Transverse colon (tissue), 4 donors: ENCODE measurements at regions not wholly inside any gene's neighbourhood (a gene's known extent, or its start where the extent isn't known, plus 50 kb on each side); places are given as distances from the start of the nearest gene placed in this dataset.

ENCODE experiments used
- CTCF ChIP-seq, 5 experiments: fragments of 200-600 bp in 3 of 5; fragments of 450-650 bp in 2 of 5; sonication (generic) in 3 of 5; IDR thresholded peaks; 1 replicate in 2 of 5; 2 replicates in 3 of 5; pipeline ENCODE4 v1.5.1; 2016 to 2017; ENCODE audit warnings: antibody characterized with exemption in 5 of 5, inconsistent platforms in 3 of 5, mild to moderate bottlenecking in 2 of 5, moderate library complexity in 1 of 5
- POLR2A ChIP-seq: fragments of 450-650 bp; IDR thresholded peaks from one replicate; pipeline ENCODE4 v1.6.1; 2016; ENCODE audit warnings: antibody characterized with exemption, mild to moderate bottlenecking, moderate library complexity
- POLR2AphosphoS5 ChIP-seq, 3 donors: sonication (generic); formaldehyde crosslinking; IDR thresholded peaks; one replicate each; pipeline ENCODE4 v1.6.1; 2016; ENCODE audit warnings: antibody characterized with exemption in 3 of 3

DNA sequence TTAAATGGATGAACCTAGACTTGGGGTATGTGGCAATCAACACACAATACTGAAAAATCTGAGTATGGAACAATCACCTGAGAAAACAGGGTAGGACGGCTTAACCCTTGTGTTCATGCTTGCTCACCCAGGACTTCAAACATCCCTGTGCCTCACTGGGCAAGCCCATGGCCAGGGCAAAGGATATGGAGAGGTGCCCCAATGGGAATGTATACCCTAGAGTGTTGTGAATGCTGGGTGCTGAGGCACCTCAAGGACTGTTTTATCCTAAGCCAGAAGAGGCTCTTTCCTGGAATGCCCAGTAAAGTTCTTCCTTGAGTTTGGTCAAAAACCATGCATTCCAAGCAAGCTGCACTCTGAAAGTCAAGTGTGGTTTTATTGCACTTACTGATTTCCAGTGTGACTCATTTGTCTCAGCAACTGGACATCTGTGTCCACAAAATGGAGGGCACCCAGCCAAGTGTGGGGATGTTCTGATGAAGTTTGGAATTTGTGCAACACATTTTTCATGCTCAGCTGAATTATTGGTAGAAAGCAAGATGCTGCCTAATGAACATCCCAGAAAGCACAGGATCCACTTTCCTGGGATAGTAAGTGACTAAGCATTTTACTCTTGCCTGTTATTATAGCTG is 531.3 kb downstream of the RFC3 start:
- TF ChIP-seq CTCF (IDR thresholded peaks at IDR 0.05) (no peak), POLR2A (no peak), POLR2AphosphoS5 (IDR thresholded peaks at IDR 0.05) (peak in 1 of 3 donors; percentile 24)
